ENCODE measurements at regions not wholly inside any gene's neighbourhood (a gene's known extent, or its start where the extent isn't known, plus 50 kb on each side); places are given as distances from the start of the nearest gene placed in this dataset.

DNA sequence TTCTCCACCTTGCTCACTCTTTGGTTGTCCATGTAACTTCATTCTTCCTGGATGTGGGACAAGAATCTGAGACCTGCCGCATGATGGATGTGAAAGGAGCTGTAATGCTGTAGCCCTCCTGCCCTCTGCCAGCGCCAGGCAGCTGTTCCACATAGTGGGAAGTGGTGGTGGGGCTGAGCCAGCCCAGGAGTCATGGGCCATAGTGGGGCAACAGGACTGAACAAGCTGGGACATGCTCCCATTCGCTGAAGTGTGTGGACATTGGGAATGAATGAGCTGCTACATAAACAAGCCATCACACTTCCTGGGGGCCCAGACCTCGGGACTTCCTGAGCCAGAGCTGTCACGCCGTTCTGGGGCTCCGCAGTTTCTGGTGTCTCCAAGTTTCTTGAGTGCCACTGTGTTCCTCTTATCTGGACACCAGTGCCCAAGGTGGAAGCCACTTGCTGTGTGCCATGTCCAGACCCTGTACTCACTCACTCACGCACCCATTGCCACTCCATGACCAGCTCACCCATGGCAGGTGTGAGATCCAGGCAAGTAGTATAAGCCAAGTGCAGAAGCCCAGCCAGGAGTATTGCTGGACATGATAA is 624.3 kb upstream of the EPHA6 start:
- no peak overlapping the region for H3K4me3 ChIP-seq
- H3K36me3 ChIP-seq = no peaks in the 10 kb centered on the region
- TF ChIP-seq, protein P1, sequence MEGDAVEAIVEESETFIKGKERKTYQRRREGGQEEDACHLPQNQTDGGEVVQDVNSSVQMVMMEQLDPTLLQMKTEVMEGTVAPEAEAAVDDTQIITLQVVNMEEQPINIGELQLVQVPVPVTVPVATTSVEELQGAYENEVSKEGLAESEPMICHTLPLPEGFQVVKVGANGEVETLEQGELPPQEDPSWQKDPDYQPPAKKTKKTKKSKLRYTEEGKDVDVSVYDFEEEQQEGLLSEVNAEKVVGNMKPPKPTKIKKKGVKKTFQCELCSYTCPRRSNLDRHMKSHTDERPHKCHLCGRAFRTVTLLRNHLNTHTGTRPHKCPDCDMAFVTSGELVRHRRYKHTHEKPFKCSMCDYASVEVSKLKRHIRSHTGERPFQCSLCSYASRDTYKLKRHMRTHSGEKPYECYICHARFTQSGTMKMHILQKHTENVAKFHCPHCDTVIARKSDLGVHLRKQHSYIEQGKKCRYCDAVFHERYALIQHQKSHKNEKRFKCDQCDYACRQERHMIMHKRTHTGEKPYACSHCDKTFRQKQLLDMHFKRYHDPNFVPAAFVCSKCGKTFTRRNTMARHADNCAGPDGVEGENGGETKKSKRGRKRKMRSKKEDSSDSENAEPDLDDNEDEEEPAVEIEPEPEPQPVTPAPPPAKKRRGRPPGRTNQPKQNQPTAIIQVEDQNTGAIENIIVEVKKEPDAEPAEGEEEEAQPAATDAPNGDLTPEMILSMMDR (IDR thresholded peaks at IDR 0.05) = no peak
- no peak for TF ChIP-seq POLR2A (IDR thresholded peaks at IDR 0.05)
- DNase-seq = no peak
- no peak overlapping the region for H3K27ac ChIP-seq
- H3K9me3 ChIP-seq = no peaks in the 10 kb centered on the region
- H3K27me3 ChIP-seq = no peaks in the 10 kb centered on the region
- no peaks in the 10 kb centered on the region for H3K4me1 ChIP-seq
- 86 to 100% methylated on average over 1 to 7 of the region's 8 CpGs for WGBS, 2 donors
- intact Hi-C loops (cut with DNase I) = no loop called here

DNA sequence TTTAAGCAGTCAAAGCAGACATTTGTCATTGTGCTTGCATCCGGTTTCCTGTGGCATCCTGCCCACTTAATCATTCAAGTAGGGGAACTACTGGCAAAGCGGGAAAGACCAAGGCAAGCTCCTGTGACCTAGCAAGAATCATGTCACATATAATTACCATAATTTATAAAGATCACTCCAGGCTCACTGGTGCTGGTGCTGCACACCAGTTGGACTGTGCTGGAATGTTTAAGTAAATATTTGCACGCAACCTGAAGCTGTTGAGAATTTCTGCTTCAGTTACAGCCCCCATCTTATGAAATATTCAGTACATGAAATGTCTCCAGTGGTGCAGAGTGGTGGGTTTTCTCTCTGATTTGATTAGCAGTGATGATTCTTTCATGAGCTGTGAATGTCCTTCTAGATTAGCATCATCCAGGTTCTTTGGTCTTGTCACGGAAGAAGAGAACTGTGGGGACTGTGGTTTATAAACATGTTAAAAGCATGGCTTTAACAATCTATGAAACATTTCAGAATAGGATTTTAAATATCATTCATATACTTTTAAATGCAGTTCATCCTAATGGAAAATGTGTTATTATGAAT is 621.3 kb upstream of the EPHA6 start:
- no peak for DNase-seq
- H3K4me1 ChIP-seq = no peaks in the 10 kb centered on the region
- TF ChIP-seq POLR2A (IDR thresholded peaks at IDR 0.05) = no peak
- TF ChIP-seq, protein P1 (IDR thresholded peaks at IDR 0.05) = no peak
- H3K4me3 ChIP-seq = no peak overlapping the region
- H3K27me3 ChIP-seq = no peaks in the 10 kb centered on the region
- WGBS, 2 donors = 36 to 46% methylated on average over 3 to 4 of the region's 4 CpGs
- no peaks in the 10 kb centered on the region for H3K36me3 ChIP-seq
- intact Hi-C loops (cut with DNase I) = no loop called here
- H3K27ac ChIP-seq = no peak overlapping the region
- no peaks in the 10 kb centered on the region for H3K9me3 ChIP-seq

DNA sequence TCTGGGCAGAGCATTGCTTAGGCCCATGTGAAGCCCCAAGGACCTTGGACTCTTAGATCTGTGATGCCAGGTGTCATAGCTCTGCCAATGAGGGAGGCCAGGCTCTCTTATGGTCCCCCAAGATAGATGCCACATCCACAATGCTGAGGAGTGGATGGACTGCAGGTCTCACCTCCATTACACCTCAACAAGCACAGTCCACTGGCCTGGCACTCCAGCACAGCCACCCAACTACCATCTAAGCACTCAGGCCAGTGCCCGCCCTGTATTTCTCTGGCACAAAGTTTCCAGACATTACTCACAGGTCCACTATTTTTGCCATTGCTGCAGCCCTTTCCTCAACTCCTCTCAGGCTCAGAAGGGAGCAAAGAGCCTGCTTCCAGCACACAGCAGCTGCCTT is 613.5 kb upstream of the EPHA6 start:
- no peak for DNase-seq
- H3K9me3 ChIP-seq = no peaks in the 10 kb centered on the region
- no peaks in the 10 kb centered on the region for H3K27me3 ChIP-seq
- no peaks in the 10 kb centered on the region for H3K36me3 ChIP-seq
- H3K27ac ChIP-seq = no peak overlapping the region
- no peak overlapping the region for H3K4me3 ChIP-seq
- no peaks in the 10 kb centered on the region for H3K4me1 ChIP-seq
- no peak for TF ChIP-seq POLR2A (IDR thresholded peaks at IDR 0.05)
- TF ChIP-seq, protein P1 (IDR thresholded peaks at IDR 0.05) = no peak
- 50 to 54% methylated on average over 1 of the region's 1 CpG for WGBS, 2 donors
- intact Hi-C loops (cut with DNase I) = no loop called here

DNA sequence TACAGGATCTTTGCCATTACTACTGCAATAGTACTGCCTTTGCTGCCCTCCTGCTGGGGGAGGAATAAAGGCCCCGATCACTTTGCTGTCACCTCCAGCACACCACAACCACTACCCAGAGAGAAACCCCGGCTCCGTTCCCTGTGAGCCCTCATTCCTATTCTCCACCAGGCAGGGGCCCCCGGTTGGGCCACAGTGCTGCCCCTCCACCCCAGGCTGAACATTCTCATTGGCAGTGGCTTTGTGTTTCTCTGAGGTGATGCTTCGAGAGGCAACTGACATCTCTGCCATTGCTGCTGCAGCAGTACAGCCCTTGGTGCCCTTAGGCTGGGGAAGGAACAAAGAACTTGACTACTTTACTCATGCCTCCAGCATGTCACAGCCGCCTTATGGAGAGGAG is 612.9 kb upstream of the EPHA6 start:
- TF ChIP-seq, protein P1 (IDR thresholded peaks at IDR 0.05) = no peak
- TF ChIP-seq POLR2A (IDR thresholded peaks at IDR 0.05) = no peak
- no peak for DNase-seq
- 78 to 89% methylated on average over 4 to 6 of the region's 6 CpGs for WGBS, 2 donors
- Histone ChIP-seq H3K4me1 (no peaks in the 10 kb centered on the region), H3K4me3 (no peak overlapping the region), H3K27me3 (no peaks in the 10 kb centered on the region), H3K36me3 (no peaks in the 10 kb centered on the region), H3K9me3 (no peaks in the 10 kb centered on the region), H3K27ac (no peak overlapping the region)
- intact Hi-C loops (cut with DNase I) = no loop called here

DNA sequence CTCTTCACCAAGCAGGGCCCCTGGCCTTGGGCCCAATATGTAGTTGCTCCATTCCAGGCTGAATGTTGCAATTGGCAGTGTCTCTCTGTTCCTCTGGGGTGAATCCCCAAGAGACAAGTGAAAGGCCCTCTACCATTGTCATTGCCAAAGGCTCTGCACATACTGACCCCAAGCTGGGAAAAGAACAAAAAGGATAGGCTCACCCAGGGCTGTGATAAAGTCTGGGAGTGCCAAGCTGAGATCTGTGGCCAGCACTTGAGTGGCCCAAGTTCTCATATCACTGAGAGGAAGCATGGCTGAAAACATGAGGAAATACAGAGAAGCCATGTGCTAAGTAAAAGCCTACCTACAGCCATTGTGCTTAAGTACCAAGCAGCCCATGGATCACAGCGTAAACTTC is 612.2 kb upstream of the EPHA6 start:
- Histone ChIP-seq H3K9me3 (no peaks in the 10 kb centered on the region), H3K36me3 (no peaks in the 10 kb centered on the region), H3K4me1 (no peaks in the 10 kb centered on the region), H3K4me3 (no peak overlapping the region), H3K27ac (no peak overlapping the region), H3K27me3 (no peaks in the 10 kb centered on the region)
- DNase-seq = no peak
- TF ChIP-seq, protein P1 (IDR thresholded peaks at IDR 0.05) = no peak
- TF ChIP-seq POLR2A (IDR thresholded peaks at IDR 0.05) = no peak
- 82 to 91% methylated on average over 1 of the region's 1 CpG for WGBS, 2 donors
- intact Hi-C loops (cut with DNase I) = no loop called here

Measured in esophagus squamous epithelium (tissue), 5 donors.